SKM-1 treated with dmso at 0.1 percent for 144 hours (cell line): ENCODE measurements at regions not wholly inside any gene's neighbourhood (a gene's known extent, or its start where the extent isn't known, plus 50 kb on each side); places are given as distances from the start of the nearest gene placed in this dataset.
"Not testable (repeated sequence)": the region's sequence is repeated elsewhere in the genome, so short reads cannot be mapped to it uniquely, and the experiment has no call there.

Source experiments
- DNase-seq: peaks from one replicate; lab custom pipeline; 2025; ENCODE audit not compliant: unreplicated experiment; lab: John Stamatoyannopoulos, UW

DNA sequence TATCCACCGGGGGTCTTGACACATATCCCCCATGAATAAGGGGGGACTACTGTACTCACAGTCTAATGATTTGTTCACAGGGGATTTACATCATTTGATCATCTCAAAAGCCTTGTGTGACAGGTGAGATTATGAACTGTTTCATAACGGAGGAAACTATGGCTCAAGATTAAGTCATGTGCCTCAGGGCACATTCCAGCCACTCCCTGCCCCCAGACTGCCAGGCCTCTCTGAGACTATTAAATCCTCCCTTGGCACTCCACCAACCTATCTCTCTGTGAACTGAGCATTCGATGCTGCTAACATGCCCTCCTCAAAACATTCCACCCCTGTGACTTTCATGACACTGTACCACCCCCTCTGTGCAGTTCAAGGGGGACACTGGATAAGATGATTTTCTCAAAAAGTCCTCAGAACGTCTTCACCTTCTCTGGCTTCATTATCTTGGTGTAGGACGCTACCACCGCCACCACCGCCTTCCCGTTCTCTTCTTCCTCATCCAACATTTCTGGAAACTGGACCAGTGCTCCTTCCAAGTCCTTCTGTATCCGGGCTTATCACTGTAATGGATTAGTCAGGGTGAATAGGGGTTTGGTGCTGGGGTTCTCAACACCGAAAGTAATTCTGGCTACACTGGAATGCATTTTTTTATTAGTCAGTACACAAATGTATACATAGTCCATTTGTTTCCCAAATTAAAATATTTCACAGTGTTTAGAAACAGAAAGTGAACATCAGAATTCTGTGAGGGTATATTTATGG is 169.6 kb downstream of the KCNS3 start:
- no peak for DNase-seq

GRCh38 chr2:18047213-18047611 is 168.7 kb downstream of the KCNS3 start:
- DNase-seq, result no peak

DNA sequence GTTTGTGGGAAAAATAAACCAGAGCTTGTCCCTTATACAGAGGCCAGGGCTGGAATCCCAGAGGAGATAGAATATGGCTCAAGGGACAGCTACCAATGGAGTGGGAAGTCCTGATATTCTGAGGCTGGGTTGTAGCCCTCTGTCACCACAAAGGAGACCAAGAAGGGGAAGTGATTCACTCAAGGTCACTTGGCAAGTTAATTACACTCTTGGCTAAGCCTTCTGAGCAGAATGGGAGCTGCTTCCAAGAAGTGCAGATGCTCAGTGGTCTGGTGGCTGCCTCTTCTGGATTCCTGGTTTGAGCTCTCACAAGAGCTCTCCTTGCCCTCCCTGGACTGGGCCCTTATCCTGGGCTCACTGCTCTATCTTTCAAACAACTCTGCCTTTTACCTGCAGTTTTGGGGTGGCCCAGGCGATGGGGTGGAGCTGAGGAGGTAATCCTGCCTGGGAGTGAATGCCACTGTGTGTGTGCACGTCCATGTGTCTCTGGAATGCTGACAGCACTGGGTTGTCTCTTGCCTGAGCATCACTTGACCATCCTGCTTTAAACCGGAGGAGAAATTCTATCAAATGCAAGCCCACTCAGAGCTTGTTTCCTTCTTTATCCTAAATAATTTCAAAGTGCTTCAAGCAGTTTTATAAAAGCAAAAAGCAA is 168.2 kb downstream of the KCNS3 start:
- peak; percentile 39 for DNase-seq

- no peak for DNase-seq
Measured at GRCh38 chr2:18046017-18046416, 167.6 kb downstream of the KCNS3 start.

DNA sequence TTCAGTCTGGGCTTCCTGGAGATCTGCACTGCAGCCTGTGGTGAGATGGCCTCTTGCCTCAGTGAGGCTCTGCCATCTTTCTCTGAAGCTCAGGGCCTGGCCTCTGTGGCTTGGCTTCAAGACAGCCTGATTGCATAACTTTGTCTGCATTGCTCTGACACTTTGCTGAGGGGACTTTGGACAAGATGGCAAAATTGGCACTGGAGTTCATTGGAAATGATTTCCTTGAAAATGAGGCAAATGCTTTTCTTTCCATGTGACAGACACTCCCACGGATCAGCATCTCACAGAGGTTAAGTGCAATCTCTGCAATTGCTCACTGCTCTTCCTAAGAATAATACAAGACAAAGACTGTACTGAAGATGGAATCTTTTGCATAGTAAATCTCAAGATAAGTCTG is 166.8 kb downstream of the KCNS3 start:
- DNase-seq, result no peak

DNA sequence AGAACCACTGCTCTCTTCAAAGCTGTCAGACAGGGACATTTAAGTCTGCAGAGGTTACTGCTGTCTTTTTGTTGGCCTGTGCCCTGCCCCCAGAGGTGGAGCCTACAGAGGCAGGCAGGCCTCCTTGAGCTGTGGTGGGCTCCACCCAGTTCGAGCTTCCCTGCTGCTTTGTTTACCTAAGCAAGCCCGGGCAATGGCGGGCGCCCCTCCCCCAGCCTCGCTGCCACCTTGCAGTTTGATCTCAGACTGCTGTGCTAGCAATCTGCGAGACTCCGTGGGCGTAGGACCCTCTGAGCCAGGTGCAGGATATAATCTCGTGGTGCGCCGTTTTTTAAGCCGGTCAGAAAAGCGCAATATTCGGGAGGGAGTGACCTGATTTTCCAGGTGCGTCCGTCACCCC is 138.9 kb downstream of the KCNS3 start:
- DNase-seq, result not testable (repeated sequence)

DNA sequence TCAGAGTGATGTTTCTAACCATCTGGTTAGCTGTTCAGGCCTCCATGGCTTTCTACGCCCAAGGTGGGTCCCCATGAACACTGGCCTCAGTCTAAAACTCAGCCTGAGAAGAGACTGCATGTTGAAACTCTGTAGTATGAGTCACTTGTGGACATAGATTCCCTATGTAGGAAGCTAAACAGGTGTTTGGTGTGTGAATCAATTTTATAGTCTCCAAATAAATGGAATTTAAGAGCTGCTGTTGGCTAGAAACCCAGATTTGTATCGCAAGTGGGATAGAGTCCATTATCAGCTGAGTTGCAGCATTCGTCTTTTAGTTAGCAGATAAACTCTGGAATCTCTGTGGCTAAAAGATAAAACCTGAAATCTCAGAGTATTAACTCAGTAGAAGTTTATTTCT is 131.4 kb downstream of the KCNS3 start:
- DNase-seq, result no peak

GRCh38 chr2:18005411-18005810 is 126.9 kb downstream of the KCNS3 start:
- no peak for DNase-seq

DNA sequence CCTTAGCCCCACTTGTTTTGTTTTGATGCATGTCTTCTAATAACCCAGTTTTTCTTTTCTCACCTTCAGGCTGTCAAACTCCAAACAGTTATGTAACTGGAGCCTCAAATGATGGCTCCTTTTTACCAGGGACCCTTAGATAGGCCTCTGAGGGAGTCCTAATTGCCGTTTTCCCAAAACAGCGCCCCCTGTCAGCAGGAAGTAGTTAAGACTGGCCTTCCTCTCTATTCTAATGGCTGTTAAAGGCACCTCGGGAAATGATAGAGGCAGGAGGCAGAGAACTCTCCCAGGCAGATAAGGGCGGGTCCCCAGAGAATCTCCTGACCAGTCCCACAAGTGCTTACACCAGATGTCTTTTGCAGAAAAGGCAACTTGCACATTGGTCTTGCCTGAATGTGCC is 123.2 kb downstream of the KCNS3 start:
- DNase-seq, result no peak

GRCh38 chr2:17996978-17997377 is 118.5 kb downstream of the KCNS3 start:
- DNase-seq, result no peak

DNA sequence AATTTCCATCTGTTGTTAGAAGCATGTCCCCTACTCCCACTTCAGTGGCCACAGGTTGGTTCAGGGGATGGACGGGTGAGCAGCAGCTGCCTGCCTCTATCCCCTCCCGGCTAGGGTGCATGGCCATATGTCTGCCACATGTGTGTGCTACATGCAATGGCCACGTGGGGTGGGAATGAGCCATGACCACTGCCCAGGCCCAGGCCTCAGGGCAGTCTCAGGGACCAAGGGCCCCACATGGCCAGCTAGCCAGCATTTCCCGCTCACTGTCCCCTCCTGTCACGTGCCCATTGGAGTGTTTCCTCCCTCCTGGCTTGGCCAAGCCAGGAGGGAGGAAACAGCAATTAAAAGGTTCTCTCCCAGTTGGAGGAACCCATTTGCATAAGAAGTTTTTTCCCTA is 117.1 kb downstream of the KCNS3 start:
- DNase-seq, result no peak
